ENCODE measurements at regions not wholly inside any gene's neighbourhood (a gene's known extent, or its start where the extent isn't known, plus 50 kb on each side); places are given as distances from the start of the nearest gene placed in this dataset.
"Not testable (repeated sequence)": the region's sequence is repeated elsewhere in the genome, so short reads cannot be mapped to it uniquely, and the experiment has no call there.

- DNase-seq (ENCODE audit: extremely low read depth in 1 of 2, low read depth in 1 of 2), result no peak
These were observed 119.6 kb upstream of the BANK1 start for GRCh38 chr4:101670897-101671296.

DNA sequence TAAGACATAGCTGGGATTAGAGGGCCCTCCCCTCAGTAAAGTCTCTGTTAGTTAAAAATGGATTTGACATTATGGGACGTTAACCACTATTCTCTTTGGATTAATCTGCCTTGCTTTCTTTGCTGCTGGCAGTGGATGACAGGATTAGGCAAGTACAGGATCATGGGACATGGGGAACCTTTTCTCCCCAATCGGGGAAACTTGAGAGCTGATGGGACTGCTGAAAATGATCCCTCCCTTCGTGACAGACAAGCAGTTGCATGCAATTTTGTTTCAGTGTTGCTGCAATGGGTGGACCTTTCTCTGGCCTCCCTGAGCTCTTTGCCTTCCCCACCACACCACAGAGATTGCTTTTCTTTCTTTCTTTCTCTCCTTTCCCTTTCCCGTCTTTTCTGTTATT lies 120.2 kb upstream of the BANK1 start:
- DNase-seq (ENCODE audit: extremely low read depth in 1 of 2, low read depth in 1 of 2), result no peak

GRCh38 chr4:101669832-101670188 lies 120.7 kb upstream of the BANK1 start:
- no peak for DNase-seq (ENCODE audit: extremely low read depth in 1 of 2, low read depth in 1 of 2)

GRCh38 chr4:101669138-101669831 lies 121.2 kb upstream of the BANK1 start:
- no peak for DNase-seq (ENCODE audit: extremely low read depth in 1 of 2, low read depth in 1 of 2)

DNA sequence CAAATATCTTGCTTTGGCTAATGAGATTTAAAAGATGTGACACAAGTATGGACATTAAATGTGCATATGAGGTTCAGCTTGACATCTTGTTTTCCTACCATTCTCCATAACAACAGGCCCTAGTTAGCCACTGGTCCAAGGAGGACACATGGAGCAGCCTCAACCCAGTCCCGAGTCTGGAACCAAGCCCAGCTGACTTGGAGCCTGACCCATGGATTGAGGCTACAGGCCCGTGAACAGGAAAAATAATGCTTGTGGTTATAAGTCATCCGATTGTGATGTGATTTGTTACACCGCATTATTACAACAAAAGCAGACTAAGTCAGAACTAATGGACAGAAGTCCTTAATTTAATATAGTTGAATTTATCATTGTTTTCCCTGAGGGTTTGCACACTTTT lies 123.2 kb upstream of the BANK1 start:
- DNase-seq (ENCODE audit: extremely low read depth in 1 of 2, low read depth in 1 of 2), result no peak

GRCh38 chr4:101660607-101661006 lies 129.9 kb upstream of the BANK1 start:
- DNase-seq (ENCODE audit: extremely low read depth in 1 of 2, low read depth in 1 of 2), result no peak

- DNase-seq (ENCODE audit: extremely low read depth in 1 of 2, low read depth in 1 of 2), result no peak
These were observed 134.7 kb upstream of the BANK1 start for GRCh38 chr4:101655857-101656256.

DNA sequence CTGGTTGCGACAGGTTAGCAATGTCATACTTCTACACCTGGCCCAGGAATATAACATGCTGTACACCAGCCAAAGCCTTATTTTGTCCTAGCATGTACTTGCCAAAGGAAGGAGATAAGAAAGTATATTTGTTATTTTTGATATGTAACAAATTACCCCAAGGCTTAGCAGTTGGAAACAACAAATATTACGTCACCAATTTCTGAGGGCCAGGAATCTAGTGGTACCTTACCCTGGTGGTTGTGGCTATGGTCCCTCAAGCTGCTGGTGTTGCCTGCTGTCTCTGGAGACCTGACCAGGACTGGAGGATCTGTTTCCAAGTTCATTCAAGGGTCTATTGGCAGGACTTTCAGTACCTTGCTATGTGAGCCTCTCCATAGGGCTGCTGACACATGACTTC lies 135.5 kb upstream of the BANK1 start:
- DNase-seq (ENCODE audit: extremely low read depth in 1 of 2, low read depth in 1 of 2), result no peak

DNA sequence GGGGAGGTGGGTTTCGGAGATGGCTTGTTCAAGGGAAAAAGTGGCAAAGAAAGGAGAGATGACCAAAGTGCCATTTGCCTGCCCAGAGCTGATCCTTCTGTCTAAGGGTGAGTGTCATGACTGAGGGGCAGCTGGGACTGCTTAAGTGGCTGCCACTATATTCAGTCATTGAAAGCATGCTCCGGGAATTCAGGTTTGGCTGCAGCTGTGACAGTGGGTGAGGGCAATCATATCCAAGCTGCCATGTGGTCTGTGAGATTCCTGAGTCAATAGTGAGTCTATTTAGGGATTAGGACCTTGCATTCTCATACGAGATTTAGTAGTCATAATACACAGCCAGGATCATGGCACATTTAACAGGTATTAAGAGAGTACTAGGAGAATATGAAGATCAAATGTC lies 138.8 kb upstream of the BANK1 start:
- DNase-seq (ENCODE audit: extremely low read depth in 1 of 2, low read depth in 1 of 2), result no peak

DNA sequence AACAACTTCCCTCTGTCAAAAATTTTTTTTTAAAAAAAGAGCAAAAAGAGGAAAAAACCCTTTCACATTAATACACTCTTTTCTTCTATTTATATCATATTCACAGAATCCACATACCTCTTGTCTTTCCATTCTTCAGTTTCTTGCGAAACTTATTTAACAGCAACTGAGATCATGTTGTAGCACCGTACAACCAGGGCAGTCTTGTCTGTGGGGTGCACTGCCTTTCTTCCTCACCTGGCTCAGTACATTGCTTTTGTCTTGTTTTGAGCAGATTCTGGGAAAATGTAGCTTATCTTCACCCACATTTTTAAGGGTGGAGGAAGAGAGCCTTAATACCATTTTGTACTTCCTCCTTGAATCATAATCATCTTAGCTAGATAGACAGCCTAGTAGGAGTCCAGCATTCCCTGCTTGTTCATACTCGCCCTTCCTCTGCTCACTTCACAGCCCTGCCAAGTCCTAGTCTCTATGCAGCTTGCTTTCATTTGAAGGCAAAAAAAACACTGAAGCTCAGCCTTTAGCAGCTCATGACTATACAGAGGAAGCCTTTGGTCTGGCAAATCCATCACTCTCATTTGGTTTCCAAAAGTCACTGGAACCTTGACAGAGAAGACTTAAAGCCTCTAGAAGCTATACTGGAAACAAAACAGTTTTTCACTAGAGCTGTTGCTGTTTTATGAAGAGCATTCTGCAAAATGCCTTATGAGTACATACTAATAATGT lies 140.6 kb upstream of the BANK1 start:
- no peak for DNase-seq (ENCODE audit: extremely low read depth in 1 of 2, low read depth in 1 of 2)

DNA sequence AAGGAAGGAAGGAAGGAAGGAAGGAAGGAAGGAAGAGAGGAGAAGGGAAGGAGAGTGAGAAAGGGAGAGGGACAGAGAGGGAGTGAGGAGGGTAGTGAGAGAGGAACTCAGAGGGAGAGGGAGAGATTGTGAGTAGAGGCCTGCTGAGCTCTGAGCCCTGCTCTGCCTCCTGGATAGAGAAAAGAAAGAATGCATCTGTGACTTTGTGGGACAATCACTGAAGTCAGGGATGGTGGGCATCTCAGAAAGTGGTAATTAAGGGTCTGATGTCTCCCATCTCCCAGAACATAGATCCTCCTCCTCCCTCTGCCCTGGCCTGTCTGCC lies 142.9 kb upstream of the BANK1 start:
- no peak for DNase-seq (ENCODE audit: extremely low read depth in 1 of 2, low read depth in 1 of 2)

DNA sequence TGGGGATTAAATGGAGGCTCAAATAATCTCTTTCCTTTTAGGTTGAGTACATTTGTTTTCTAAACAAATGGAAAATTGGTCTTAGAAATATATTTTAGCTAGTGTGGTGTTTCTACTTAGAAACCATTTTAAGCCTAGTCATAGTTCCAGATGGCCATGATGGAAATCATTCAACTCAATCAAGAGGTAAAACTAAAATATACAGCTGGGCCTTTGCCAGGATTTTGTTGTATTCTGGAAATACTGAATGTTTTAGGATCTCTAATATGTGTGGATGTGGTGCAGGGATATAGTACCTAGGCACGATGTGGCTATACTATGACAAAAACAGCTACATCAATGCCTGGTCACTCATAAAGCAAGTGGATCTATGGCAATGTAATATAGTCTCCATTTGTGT lies 146.0 kb upstream of the BANK1 start:
- DNase-seq (ENCODE audit: extremely low read depth in 1 of 2, low read depth in 1 of 2), result no peak

DNA sequence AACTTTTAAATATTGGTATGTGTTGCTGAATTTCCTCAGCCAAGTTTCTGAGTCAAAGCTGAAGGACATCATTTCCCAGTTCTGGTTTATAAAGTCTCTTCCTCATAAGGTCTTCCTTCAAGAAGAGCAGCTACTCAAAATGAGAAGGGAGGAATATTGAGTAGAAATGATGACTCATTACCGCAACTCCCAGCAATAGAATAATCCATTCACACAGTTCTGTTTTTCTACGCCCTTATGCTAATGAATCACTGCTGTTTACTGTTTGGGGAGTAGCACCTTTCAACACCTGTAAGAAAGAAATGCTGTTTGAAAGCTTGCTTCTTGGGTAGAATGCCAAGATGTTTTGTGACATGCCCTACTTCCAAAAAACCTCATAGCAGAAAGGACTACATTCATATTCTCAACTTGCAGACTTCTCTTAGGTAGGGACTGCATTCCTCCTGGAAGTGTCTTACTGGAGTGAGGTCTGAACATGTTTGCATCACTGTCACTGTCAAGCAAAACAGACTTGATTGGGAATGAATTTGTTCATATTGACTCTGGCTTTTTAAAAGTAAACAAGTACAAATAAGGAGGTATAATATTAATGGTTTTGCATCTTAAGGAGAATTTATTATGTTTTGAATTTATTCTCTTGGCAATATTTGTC lies 147.2 kb upstream of the BANK1 start:
- no peak for DNase-seq (ENCODE audit: extremely low read depth in 1 of 2, low read depth in 1 of 2)

DNA sequence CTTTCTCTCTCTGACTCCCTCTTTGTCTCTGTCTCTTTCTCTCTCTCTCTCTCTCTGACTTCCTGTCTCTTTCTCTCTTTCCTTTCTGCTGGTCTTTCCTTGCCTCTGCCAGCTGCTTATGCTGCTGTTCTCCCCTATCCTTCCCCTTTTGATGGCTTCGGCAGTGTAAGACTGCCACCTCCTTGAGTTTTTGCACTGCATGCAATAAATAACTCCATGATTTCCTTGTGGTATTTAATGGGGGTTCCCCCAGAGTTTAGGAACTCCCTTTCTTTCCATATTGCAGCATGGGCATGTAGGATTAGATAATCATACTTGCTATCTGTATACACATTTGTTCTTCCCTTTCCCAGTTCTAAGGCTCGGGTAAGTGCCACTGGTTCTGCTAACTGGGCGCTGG lies 157.8 kb upstream of the BANK1 start:
- not testable (repeated sequence) for DNase-seq (ENCODE audit: extremely low read depth in 1 of 2, low read depth in 1 of 2)

DNA sequence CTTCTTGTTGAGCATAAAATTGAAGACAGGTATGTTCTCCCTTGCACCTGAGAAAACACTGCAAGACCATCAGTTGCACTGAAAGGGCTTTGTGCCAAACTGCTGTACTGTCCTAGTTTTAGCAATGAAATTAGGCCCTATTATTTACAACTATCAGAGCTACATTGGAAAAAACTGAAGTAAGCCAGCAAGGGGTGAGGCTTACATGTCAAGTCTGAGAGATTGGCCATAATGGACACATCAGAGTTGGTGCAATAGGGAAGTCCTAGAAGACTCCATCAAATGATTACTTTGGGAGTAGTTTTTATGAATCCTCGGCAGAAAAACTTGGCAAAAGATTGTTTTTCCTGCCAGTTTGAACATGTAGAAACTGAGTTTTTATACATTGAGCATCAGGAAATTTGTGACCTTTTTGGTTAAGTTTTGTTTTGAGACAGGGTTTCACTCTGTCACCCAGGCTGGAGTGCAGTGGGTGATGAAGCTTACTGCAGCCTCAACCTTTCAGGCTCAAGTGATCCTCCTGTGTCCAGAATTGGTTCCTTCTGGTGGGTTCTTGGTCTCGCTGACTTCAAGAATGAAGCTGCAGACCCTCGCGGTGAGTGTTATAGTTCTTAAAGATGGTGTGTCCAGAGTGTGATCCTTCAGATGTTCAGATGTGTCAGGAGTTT lies 160.1 kb upstream of the BANK1 start:
- no peak for DNase-seq (ENCODE audit: extremely low read depth in 1 of 2, low read depth in 1 of 2)

- no peak for DNase-seq (ENCODE audit: extremely low read depth in 1 of 2, low read depth in 1 of 2)
These were observed 169.4 kb upstream of the BANK1 start for GRCh38 chr4:101621120-101621519.

- DNase-seq (ENCODE audit: extremely low read depth in 1 of 2, low read depth in 1 of 2), result no peak
These were observed 174.9 kb upstream of the BANK1 start for GRCh38 chr4:101615652-101616051.

- not testable (repeated sequence) for DNase-seq (ENCODE audit: extremely low read depth in 1 of 2, low read depth in 1 of 2)
These were observed 183.5 kb upstream of the BANK1 start for GRCh38 chr4:101606989-101607388.

- DNase-seq (ENCODE audit: extremely low read depth in 1 of 2, low read depth in 1 of 2), result no peak
These were observed 185.6 kb upstream of the BANK1 start for GRCh38 chr4:101604976-101605375.

DNA sequence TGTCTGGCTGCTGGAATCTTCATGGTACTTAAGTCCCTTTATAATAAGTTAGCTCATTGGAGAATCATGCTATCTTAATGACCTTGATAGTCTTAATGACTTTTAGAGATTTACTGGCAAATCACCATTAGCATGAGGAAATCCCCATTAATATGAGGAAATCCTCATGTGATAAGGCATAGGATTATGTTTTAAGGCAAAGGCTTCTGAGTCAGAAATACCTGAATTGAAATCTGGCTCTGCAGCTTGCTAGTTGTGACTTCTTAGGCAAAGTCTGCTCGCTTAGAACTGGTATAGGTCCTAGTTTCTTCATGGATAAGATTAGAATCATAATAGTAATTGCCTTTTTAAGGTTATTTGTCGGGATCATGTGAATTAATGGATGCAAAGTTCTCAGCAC lies 190.2 kb upstream of the BANK1 start:
- no peak for DNase-seq (ENCODE audit: extremely low read depth in 1 of 2, low read depth in 1 of 2)

- DNase-seq (ENCODE audit: extremely low read depth in 1 of 2, low read depth in 1 of 2), result no peak
These were observed 190.9 kb upstream of the BANK1 start for GRCh38 chr4:101599620-101600019.

Data from activated CD8-positive, alpha-beta memory T cell treated with anti-CD3 and anti-CD28 coated beads for 1 hour (primary cell).